NCI-H1417 (cell line): ENCODE measurements at regions not wholly inside any gene's neighbourhood (a gene's known extent, or its start where the extent isn't known, plus 50 kb on each side); places are given as distances from the start of the nearest gene placed in this dataset.

Source experiments
- DNase-seq, 3 experiments: peaks; one replicate each; lab custom pipeline; 2025; lab: John Stamatoyannopoulos, UW

DNA sequence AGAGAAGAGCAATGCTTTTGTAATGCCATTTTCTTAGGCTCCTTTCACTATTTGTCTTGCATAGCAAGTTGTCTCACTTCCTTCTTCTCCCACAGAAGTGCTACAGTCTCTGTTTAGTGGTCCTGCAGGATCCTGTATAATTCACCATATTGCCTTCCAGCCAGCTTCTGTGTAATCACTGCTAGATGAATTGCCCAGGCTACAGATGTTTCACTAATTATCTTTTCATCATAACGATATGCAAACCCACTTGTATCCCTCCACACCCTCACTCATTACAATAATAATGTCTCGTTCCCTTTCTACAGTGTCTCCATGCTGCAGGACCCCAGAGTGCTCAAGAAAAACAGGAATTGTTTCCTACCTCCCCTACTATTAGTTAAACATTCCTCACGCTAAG, 402.9 kb downstream of the TBL1XR1 start:
- DNase-seq: peak in 1 of 3 experiments; percentile 32

DNA sequence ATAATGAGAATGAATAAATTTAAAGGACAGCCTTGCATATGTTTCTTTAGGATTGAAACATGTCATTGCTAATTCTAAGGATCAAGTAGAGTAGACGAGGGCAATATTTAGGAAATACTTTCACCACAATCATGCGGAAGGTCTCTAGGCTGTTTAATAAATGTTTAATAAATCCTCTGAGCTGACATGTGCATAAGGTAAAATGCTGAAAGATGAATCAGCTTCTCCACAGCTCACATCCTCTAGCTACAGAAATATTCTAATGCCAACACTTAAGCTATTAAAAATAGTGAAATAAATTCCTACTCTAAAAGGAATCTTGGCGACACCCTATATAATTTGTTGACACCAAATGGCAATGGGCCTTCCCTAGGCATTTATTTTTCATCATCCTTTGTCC, 407.3 kb downstream of the TBL1XR1 start:
- DNase-seq: no peak

DNA sequence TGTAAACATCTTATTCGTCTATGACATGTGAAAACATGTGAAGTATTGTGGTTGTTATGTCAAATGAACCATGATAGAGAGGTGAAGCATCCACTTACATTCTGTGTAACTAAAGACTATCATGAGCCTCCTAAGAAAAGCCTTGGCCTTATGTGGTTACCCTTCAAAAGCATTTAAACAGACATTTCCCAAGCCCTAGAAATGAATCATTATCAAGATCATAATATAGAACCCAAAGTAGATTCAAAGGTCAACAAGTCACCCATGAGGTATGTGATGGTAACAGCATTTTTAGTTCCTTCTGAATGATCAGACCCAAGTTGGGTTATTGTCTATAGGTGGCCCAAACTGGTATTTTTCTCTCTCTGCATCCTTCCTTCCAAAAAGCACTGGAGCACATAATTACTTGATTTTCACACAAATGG, 408.0 kb downstream of the TBL1XR1 start:
- peak; percentile 12 to 87 (median 77) for DNase-seq

DNA sequence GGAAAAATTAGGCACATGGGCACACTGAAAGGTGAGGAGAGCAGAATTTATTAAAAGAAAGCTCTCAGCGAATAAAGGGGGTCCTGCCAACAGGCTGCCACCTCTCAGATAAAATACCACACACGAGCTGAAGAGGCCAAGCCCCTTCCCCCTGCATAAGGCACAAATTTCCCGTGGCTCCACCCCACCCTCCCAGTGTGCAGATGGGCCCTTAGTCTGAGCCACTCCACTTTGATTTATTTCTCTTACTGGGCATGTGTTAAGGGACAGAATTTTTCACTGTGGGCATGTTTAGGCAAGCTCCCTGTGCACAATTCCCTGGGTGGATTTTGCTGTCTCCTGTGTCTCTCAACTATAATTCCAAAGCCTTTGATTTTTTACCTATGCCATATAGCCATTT, 409.8 kb downstream of the TBL1XR1 start:
- peak in 2 of 3 experiments; percentile 12 to 22 for DNase-seq

DNA sequence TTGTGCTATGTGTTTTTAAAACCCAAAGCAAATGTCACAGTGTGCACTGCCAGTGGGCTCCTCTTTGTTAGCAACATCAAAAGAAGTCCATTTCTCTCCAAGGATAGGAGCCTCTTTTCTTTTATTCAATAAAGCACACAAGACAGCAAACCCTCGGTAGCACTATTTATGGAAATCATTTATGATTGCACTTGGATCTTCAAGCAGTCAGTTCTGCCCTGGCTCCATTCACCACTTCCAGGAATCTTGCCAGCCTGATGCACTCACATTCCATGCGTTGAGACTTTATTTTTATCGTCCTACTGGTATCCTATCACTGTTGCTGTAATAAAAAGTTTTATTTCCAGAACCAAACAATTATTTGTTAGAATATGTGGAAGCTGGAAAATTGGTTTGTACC, 412.1 kb downstream of the TBL1XR1 start:
- DNase-seq: no peak

DNA sequence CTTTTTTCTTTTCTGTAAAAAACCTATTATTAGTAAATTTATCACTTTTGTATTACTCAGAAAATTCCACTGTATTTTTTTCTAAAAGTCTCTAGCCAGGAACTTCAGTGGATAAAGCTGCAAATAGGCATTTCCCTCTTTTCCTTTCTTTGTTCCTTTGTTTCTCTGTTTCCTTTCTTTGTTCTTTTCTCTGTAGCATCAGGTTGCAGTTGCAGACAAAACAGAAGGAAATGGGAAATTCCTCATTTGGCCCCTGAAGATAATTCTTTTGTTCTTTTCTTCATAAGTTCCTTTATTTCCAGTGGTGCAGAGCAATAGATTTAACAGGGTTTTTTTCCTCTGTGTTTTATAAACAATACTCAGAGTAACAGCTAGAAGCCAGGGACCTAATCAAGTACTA, 416.5 kb downstream of the TBL1XR1 start:
- DNase-seq: no peak

DNA sequence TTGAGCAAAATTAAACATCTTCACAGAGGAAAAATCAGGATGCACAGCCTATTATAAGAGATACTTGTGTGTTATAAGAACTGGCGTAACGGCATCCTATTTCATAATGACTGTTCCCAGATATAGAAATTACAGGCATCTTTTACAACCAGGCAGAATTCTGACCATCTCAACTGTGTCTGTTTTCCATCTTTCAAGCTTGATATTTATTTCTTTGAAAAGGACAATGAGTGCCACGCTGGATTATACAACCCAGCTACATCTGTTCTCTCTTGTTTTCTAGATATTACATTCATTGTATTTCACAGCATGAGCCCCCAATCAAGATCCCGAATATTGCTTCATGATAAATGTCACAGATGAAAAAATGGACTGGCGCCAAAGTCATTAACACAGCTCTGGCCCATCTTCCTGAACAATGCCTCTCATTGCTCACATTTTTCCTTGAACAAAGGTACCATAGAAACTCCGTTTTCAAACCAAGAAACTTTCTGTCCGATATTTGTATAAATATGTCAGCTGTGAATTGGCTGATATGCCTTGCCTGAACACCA, 420.6 kb downstream of the TBL1XR1 start:
- DNase-seq: peak; percentile 34 to 91 (median 63)

DNA sequence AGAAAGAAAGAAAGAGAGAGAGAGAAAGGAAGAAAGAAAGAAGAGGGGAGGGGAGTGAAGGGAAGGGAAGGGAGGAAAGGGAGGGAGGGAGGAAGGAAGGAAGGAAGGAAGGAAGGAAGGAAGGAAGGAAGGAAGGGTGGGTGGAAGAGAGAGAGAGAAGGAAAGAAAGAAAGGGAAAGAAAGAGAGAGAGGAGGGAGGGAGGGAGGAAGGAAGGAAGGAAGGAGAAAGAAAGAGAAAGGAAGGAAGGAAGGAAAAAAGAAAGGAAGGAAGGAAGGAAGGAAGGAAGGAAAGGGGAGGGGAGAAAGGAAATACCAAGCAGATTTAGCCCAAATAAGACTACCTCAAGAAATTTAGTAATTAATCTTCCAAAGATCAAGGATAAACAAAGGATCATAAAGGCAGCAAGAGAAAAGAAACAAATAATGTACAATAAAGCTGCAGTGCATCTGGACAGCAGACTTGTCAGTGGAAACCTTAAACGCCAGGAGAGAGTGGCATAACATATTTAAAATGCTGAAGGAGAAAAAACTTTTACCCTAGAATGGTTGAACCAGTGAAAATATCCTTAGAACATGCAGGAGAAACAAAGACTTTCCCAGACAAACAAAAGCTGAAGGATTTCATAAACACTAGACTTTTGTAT, 427.6 kb downstream of the TBL1XR1 start:
- no peak for DNase-seq

DNA sequence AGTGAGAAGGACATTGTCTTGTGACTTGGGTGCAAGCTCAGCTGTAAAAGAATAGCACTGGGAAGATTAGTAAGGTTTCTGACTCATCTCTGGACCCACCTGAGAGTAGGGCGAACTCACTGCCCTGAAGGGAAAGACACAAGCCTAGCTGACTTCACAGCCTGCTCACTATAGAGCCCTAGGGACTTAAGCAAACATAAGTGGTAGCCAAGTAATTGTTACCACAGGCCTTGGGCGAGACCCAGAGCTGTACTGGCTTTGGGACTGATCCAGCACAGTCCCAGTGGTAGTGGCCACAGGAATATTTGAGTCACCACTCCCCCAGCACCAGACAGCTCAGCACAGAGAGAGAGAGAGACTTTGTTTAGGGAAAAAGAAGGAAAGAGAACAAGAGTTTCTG, 429.9 kb downstream of the TBL1XR1 start:
- DNase-seq: no peak

DNA sequence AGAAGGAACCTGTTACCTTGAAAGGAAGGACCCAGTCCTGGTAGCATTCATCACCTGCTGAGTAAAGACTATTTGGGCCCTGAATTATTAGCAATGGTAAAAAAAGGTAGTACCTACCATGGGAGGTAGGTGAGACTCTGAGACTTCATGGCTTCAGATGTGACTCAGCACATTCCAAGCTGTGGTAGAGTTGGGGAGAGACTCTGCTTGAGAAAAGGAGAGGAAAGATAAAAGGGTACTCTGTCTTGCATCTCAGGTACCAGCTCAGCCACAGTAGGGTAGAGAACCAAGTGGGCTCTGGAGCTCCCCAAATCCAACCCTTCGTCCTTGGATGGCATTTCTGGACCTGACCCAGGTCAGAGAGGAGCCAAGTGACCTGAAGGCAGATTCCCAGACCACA, 430.4 kb downstream of the TBL1XR1 start:
- no peak for DNase-seq

DNA sequence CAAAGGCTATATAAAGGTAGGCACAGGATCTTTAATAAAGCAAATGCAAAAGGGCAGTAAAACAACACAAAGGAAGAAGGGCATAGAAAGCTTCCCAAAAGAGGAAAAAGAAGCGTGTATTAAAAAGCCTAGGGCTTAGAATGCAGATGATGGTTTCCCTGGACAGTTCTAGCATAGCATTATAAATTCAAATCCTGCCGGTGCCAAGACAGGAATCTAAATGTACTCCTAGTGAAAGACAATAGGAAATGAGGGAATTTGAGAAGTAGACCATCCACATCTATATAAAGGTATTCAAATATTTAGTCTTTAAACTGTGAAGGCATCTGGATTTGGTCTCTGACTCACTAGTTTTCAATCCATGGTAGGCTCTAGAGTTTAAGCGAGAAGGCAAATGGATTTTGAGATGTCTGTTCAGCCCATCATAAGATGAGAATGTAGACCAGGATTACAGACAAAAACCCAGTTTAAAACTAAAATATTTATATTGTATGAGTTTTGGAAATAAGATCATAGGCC, 431.8 kb downstream of the TBL1XR1 start:
- no peak for DNase-seq

DNA sequence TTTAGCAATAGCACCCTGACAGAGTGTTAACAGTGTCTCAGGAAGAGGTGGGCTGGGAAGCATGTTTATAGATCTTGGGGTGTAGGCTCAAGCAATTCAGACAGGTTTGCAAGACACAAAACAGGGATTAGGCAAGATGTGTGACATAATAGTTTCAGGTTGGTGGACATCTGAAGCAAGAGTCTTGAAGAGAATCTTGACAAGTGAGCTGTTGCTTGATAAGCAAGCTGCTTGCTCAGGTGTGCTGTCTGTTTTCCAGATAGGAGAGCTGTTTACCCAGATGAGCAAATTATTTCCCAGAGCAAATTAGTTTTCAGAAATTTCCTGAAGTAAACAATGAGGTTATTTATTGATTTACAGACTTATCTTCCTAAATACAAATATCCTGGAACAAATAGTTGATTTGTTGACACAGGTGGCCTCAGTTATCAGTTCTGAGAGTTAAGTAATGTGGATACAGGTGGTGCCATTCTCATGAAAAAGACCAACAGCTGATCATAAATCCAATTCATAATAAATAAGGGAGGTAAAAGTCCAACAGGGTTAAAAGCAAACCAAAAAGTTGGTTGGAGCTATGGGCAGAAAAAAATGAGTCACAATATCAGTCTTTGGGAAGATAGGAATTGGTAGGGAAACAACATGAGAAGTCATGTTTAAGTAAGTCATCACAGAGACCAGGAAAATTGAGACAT, 437.3 kb downstream of the TBL1XR1 start:
- DNase-seq: peak in 1 of 3 experiments; percentile 48

DNA sequence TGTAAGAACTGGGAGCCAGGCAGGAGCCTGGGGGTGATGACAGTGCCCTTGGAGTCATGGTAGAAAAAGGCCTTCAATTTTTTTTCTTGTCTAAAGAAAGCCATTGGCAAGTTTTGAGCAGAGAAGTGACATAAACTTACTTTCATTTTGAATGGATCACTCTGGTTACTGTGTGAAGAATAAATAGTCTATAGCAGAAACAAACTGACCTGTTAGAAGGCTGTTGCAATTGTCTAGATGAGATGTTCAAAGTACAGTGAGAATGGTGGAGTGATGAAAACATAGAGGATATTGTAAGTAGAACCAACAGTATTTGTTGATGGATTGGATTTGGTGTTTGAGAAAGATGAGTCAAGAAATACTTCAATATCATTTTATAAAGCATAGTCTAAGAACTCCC, 439.9 kb downstream of the TBL1XR1 start:
- DNase-seq: no peak

DNA sequence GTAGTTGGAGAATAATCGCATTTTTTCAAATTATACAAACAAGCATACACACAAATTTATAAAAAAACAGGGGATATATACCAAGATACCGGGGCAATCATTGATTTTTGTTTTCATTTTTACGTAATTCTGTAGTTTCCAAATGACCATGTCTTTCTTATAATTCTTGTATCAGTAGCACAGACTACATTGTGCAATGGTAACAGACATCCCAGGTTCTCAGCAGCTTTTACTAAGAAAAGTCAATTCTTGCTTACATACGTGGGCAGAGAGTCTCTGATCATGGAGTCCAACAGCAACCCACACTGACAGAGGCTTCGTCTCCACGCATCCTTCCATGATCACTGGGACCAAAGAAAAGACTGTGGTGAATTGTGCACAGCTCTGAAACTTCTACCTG, 441.3 kb downstream of the TBL1XR1 start:
- no peak for DNase-seq

DNA sequence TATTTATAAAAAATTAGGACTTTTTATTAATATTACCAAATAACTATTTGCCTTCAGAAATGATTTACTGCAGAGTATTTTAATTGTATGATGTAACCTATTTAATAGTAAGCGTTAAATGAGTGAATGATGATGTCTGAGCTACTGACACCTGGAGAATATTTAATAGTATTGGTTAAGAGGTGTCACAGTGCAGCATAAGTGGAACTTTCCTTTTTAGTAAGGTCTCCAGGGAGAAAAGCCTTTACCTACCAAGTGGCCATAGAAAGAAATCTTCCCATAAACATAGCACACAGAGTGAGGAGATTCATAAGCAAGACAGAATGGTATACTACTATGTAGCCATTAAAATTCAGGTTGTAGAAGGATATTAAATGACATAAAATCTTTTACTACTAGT, 441.7 kb downstream of the TBL1XR1 start:
- DNase-seq: peak in 2 of 3 experiments; percentile 30 to 63

DNA sequence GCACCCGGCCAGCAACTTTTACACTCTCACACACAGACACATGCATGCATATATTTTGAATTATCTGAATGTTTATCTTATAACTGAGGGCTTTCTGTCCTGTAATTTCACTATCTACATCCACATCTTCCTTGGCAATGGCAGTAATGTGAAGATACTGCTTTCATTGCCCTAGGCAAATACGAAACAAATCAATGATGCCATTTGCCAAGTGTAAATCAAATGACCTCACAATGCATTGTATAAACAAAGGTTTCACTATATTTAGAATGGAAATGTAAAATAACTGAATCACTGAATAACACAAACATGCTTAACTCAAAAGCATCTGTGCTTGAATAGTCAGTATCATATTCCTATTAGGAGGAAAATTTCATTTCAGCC, 455.6 kb downstream of the TBL1XR1 start:
- DNase-seq: peak in 1 of 3 experiments; percentile 32

DNA sequence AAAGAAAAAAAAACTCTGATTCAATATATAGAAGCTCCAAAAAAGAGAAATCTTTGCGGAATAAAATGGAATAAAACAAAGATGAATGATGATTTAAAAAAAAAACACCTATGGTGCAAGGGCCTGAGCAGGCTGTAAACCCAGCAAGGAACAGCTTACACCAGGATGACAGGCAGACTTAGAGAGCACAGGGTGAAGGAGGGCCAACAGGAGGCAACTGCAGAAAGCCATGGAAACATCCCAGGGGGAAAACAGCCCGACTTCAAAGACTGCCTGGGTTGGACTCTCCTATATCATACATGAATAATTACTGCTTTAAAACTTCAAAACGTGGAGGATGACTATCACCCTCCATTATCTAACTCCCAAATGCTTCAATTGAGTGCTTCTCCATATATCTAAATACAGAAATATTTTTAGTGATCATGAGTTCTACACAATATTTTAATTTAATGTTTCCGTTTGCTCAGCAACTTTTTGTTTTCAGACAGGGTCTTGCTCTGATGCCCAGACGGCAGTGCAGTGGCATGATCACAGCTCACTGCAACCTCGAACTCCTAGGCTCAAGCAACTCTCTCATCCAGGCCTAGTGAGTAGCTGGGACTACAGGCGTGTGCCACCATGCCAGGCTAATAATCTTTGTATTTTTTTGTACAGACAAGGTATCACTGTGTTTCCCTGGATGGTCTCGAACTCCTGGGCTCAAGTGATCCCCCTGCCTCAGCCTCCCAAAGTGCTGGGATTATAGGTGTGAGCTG, 456.2 kb downstream of the TBL1XR1 start:
- DNase-seq: no peak

DNA sequence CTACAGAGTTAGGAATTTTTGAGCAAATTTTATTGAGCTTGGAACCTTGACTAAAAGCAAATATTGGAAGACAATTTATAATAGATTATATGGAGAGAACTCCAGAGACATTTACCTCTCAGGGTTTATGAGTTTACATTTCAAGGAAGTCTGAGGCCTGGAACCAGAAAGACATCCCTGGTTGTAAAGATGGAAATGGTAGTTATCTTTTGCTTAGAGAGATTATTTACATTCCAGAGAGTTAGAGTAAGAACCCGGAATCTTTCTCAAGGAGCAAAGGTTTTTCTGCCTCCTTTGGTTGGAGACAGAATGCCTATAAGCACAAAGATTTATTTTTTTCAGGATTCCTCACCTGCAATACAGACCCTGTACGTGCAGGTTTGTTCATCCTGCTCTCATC, 458.1 kb downstream of the TBL1XR1 start:
- DNase-seq: no peak

DNA sequence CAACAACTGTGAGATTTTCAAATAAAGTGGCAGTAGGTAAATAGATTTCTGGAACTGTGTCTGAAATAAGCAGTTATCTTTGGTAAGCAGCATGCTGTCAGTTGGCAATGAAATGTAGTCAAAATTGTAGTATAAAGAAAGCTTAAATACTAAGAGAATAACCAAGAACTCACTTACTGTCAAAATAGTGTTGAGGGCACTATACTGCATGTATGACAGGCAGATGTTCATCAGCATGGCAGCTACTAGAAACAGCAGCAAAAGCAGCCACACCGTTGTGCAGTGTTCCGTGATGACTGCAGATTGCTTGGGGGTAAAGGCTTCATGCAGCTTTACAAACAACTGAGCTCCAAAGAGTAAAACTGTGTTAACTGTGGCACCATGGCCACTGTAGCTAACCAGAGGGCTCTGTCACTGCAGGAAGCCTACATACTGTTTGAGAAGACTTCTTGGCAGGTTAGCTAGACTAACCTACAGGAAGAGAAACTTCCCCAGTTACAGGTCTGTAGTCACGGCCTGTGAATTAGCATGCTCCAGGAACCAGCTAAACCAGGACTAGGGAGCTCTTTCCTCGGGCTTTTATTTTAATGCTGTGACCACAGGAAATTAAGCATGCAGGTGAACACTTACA, 459.7 kb downstream of the TBL1XR1 start:
- peak; percentile 28 to 64 (median 35) for DNase-seq

DNA sequence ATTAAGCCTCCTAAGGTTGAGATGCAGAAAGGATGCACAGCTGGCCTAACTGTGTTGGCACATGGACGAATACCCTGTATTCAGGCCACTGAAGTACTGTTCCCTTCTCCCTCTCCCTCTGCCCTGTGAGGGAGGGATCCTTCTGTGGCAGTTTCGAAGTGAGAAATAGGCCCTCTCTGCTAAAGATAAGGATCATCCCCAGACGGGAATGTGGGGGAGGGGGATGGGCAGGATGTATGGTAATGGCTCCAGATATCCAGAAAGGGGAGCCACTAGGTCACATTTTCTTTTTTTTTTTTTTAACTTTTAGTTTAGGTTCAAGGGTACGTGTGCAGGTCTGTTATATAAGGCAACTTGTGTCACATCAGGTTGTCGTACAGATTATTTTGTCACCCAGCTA, 463.1 kb downstream of the TBL1XR1 start:
- DNase-seq: no peak

DNA sequence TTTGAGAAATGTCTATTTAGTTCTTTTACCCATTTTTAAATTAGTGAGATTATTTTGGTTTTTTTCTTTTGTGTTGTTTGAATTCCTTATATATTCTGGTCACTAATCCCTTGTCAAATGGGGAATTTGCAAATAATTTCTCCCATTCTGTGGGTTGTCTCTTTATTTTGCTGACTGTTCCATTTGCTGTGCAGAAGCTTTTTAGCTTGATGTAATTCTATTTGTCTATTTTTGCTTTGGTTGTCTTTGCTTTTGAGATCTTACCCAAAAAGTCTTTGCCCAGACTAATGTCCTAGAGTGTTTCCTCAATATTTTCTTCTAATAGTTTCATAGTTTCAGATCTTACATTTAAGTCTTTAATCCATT, 472.9 kb downstream of the TBL1XR1 start:
- DNase-seq: no peak

DNA sequence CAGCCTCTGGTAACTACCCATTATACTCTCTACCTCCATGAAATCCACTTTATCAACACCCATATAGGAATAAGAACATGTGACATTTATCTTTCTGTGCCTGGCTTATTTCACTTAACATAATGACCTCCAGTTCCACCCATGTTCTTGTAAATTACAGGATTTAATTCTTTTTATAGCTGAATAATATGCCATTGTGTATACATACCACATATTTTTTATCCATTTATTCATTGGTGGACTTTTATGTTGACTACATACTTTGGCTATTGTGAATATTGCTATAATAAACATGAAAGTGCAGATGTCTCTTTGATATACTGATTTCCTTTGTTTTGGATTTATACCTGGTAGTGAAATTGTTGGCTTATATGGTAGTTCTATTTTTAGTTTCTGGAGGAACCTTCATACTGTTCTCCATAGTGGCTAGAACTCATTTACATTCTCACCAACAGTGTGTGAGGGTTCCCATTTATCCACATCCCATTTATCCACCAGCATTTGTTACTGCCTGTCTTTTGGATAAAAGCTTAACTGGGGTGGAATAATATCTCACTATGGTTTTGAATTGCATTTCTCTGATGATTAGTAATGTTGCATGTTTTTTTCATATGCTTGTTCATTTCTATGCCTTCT, 473.4 kb downstream of the TBL1XR1 start:
- DNase-seq: no peak
